HepG2 (cell line): ENCODE measurements at regions not wholly inside any gene's neighbourhood (a gene's known extent, or its start where the extent isn't known, plus 50 kb on each side); places are given as distances from the start of the nearest gene placed in this dataset.
A peak's percentile ranks its signal among the peaks of the same experiment; 100 is the strongest.

Experiments
- ARID2 ChIP-seq: sonication (generic); formaldehyde crosslinking; IDR thresholded peaks from 2 replicates; pipeline ENCODE4 v1.8.1; 2022; ENCODE audit warnings: mild to moderate bottlenecking, missing genetic modification reagents, borderline replicate concordance
- E2F2 ChIP-seq: sonication (generic); formaldehyde crosslinking; IDR thresholded peaks from 2 replicates; pipeline ENCODE4 v1.4.0; 2020; ENCODE audit warnings: missing genetic modification reagents, borderline replicate concordance
- FOXP4 ChIP-seq: sonication (generic); formaldehyde crosslinking; IDR thresholded peaks from 2 replicates; pipeline ENCODE4 v1.4.0; 2020; ENCODE audit warnings: missing genetic modification reagents
- KLF13 ChIP-seq: sonication (generic); formaldehyde crosslinking; IDR thresholded peaks from 2 replicates; pipeline ENCODE4 v1.4.0; 2020; ENCODE audit warnings: mild to moderate bottlenecking, missing genetic modification reagents
- MAZ ChIP-seq, 2 experiments: sonication (generic) in 1 of 2; formaldehyde crosslinking in 1 of 2; IDR thresholded peaks; 2 replicates each; pipeline versions ENCODE4 v1.5.0 to v1.6.1; 2012 to 2020; ENCODE audit warnings: low read depth in 2 of 2, mild to moderate bottlenecking in 2 of 2, borderline replicate concordance in 1 of 2, improper control_type of control experiment in 1 of 2, low read length in 1 of 2, missing genetic modification reagents in 1 of 2, moderate library complexity in 1 of 2
- SKI ChIP-seq: fragments of 450-650 bp; IDR thresholded peaks from one replicate; pipeline ENCODE4 v1.6.1; 2018; ENCODE audit warnings: mild to moderate bottlenecking; ENCODE audit not compliant: partially characterized antibody
- SMYD3 ChIP-seq: sonication (generic); formaldehyde crosslinking; IDR thresholded peaks from 2 replicates; pipeline ENCODE4 v1.8.1; 2023; ENCODE audit warnings: mild to moderate bottlenecking, missing genetic modification reagents
- ZBED4 ChIP-seq: sonication (generic); formaldehyde crosslinking; IDR thresholded peaks from 2 replicates; pipeline ENCODE4 v1.4.0; 2020; ENCODE audit warnings: missing genetic modification reagents, borderline replicate concordance
- ZNF124 ChIP-seq: sonication (generic); formaldehyde crosslinking; IDR thresholded peaks from 2 replicates; pipeline ENCODE4 v1.4.0; 2020; ENCODE audit warnings: missing genetic modification reagents
- ZNF296 ChIP-seq: sonication (generic); formaldehyde crosslinking; conservative IDR thresholded peaks from 2 replicates; pipeline ENCODE4 v1.5.0; 2020; ENCODE audit warnings: mild to moderate bottlenecking, missing genetic modification reagents
- ZNF362 ChIP-seq: sonication (generic); formaldehyde crosslinking; IDR thresholded peaks from 2 replicates; pipeline ENCODE4 v1.4.0; 2020; ENCODE audit warnings: missing genetic modification reagents, mild to moderate bottlenecking, borderline replicate concordance
- ZNF512B ChIP-seq: sonication (generic); formaldehyde crosslinking; IDR thresholded peaks from 2 replicates; pipeline ENCODE4 v1.5.1; 2020; ENCODE audit warnings: missing genetic modification reagents, mild to moderate bottlenecking, borderline replicate concordance
- ZSCAN20 ChIP-seq: sonication (generic); formaldehyde crosslinking; IDR thresholded peaks from 2 replicates; pipeline ENCODE4 v1.4.0; 2020; ENCODE audit warnings: missing genetic modification reagents, mild to moderate bottlenecking, borderline replicate concordance
- ZSCAN25 ChIP-seq: sonication (generic); formaldehyde crosslinking; IDR thresholded peaks from 2 replicates; pipeline ENCODE4 v1.8.0; 2022; ENCODE audit warnings: mild to moderate bottlenecking, missing genetic modification reagents
- ZSCAN5A ChIP-seq: sonication (generic); formaldehyde crosslinking; IDR thresholded peaks from 2 replicates; pipeline ENCODE4 v1.8.0; 2022; ENCODE audit warnings: mild to moderate bottlenecking, missing genetic modification reagents, borderline replicate concordance

- TF ChIP-seq ZSCAN20 (0 out of 2 replicates have a peak, but pooled peaks have one; percentile 5), FOXP4 (CRISPR knock-in tag) (peak; percentile 86), ZNF296 (CRISPR knock-in tag) (no peak), ZNF512B (no peak; the same call in 1 of the 2 replicates), MAZ (IDR thresholded peaks at IDR 0.05; ENCODE audit: borderline replicate concordance, low read depth, low read length) (peak; percentile 26; the same call in 1 of the 2 replicates), MAZ (CRISPR knock-in tag; IDR thresholded peaks at IDR 0.05; ENCODE audit: low read depth) (no peak), ZBED4 (CRISPR knock-in tag) (peak; percentile 54; the same call in 1 of the 2 replicates), KLF13 (no peak), E2F2 (CRISPR knock-in tag) (no peak), SKI (peak; percentile 81), ZSCAN25 (CRISPR knock-in tag) (peak; percentile 70; the same call in 1 of the 2 replicates), ARID2 (CRISPR knock-in tag) (no peak), ZNF362 (CRISPR knock-in tag) (peak; percentile 91), ZNF124 (CRISPR knock-in tag) (peak; percentile 89; the same call in 1 of the 2 replicates), SMYD3 (CRISPR knock-in tag) (peak; percentile 96), ZSCAN5A (CRISPR knock-in tag) (peak; percentile 50; the same call in 1 of the 2 replicates)
Observed at GRCh38 chr17:72447251-72447640, 326.4 kb downstream of the SOX9 start (continued).
